ENCODE measurements at regions not wholly inside any gene's neighbourhood (a gene's known extent, or its start where the extent isn't known, plus 50 kb on each side); places are given as distances from the start of the nearest gene placed in this dataset.

- Histone ChIP-seq H3K4me3 (ENCODE audit: insufficient read depth, low read depth, low read length) (no peak overlapping the region), H3K4ac (ENCODE audit: low read depth, low read length) (no peak overlapping the region), H4K91ac (ENCODE audit: insufficient read depth, low read depth, low read length) (no peak overlapping the region), H3K56ac (ENCODE audit: extremely low read depth, insufficient read depth, low read length) (no peak overlapping the region), H2BK120ac (ENCODE audit: low read depth, low read length) (no peak overlapping the region), H4K5ac (ENCODE audit: low read depth, low read length) (no peak overlapping the region), H2BK20ac (ENCODE audit: low read depth, low read length) (no peak overlapping the region), H3K4me2 (ENCODE audit: low read depth, low read length) (no peak overlapping the region), H2AK9ac (replicated peaks; ENCODE audit: low read depth, low read length, poor library complexity) (no peak overlapping the region), H3K9me1 (ENCODE audit: insufficient read depth, low read length) (no peaks in the 10 kb centered on the region), H3K27ac (ENCODE audit: insufficient read depth, low read length) (no peak overlapping the region), H3K4me1 (ENCODE audit: control insufficient read depth, insufficient read depth, low read length) (no peaks in the 10 kb centered on the region), H3K23ac (ENCODE audit: low read depth, low read length) (no peak overlapping the region), H2AFZ (replicated peaks; ENCODE audit: low read length, poor library complexity) (no peak overlapping the region), H4K8ac (ENCODE audit: low read depth in 2 of 2, low read length in 2 of 2) (no peak overlapping the region), H2BK15ac (ENCODE audit: low read depth, low read length) (no peak overlapping the region), H3K27me3 (ENCODE audit: control insufficient read depth, insufficient read depth, low read length) (no peaks in the 10 kb centered on the region), H4K20me1 (ENCODE audit: insufficient read depth, low read length) (no peaks in the 10 kb centered on the region), H3K9me3 (ENCODE audit: control insufficient read depth, insufficient read depth, low read length) (peaks cover 3% of the 10 kb centered on the region), H3K18ac (ENCODE audit: low read depth, low read length) (no peak overlapping the region), H3K9ac (ENCODE audit: low read depth, low read length) (no peak overlapping the region), H3K79me1 (ENCODE audit: low read depth in 1 of 2, low read length in 2 of 2) (no peaks in the 10 kb centered on the region), H2AK5ac (ENCODE audit: low read depth, low read length) (no peak overlapping the region), H3K36me3 (ENCODE audit: control insufficient read depth, insufficient read depth, low read length) (no peaks in the 10 kb centered on the region), H2BK5ac (ENCODE audit: low read depth, low read length, poor library complexity, severe bottlenecking) (no peak overlapping the region), H3K14ac (replicated peaks; ENCODE audit: low read depth, low read length) (no peak overlapping the region)
- CTCF ChIA-PET = no interaction called here
- no TSS peak for BruUV-seq (replicated peaks)
- no peak for ATAC-seq (ENCODE audit: low read depth)
- no peak for DNase-seq
- WGBS, 2 experiments (ENCODE audit: extremely low coverage in 2 of 2, insufficient read length in 1 of 2) = no CpG with 5 or more reads among the region's 2 CpGs
- in situ Hi-C loops (cut with MboI; ENCODE audit: low sequenced_read_pairs) = no loop called here
- TF ChIP-seq MAZ (IDR thresholded peaks at IDR 0.05; ENCODE audit: borderline replicate concordance, low read depth, low read length) (no peak), RFX5 (IDR thresholded peaks at IDR 0.05; ENCODE audit: low read depth, low read length) (no peak), MAFK (IDR thresholded peaks at IDR 0.05; ENCODE audit: low read depth, low read length) (no peak), SMC3 (IDR thresholded peaks at IDR 0.05; ENCODE audit: low read depth, low read length) (no peak), FOS (IDR thresholded peaks at IDR 0.05; ENCODE audit: low read depth, low read length) (no peak), CEBPB (IDR thresholded peaks at IDR 0.05; ENCODE audit: low read depth, low read length) (no peak), POLR2A (IDR thresholded peaks at IDR 0.05; ENCODE audit: low read depth, low read length) (no peak), ELK1 (IDR thresholded peaks at IDR 0.05; ENCODE audit: borderline replicate concordance, low read depth, low read length) (no peak), MXI1 (IDR thresholded peaks at IDR 0.05; ENCODE audit: borderline replicate concordance, low read depth, low read length) (no peak), USF2 (IDR thresholded peaks at IDR 0.05; ENCODE audit: low read depth, low read length) (no peak), NFE2L2 (IDR thresholded peaks at IDR 0.05; ENCODE audit: low read depth, low read length) (no peak), RCOR1 (IDR thresholded peaks at IDR 0.05; ENCODE audit: insufficient replicate concordance, low read length) (no peak), BHLHE40 (IDR thresholded peaks at IDR 0.05; ENCODE audit: low read depth, low read length) (no peak), RAD21 (IDR thresholded peaks at IDR 0.05; ENCODE audit: low read length) (no peak), CHD1 (IDR thresholded peaks at IDR 0.05; ENCODE audit: low read depth, low read length) (no peak)
- TF ChIP-seq, protein P1, sequence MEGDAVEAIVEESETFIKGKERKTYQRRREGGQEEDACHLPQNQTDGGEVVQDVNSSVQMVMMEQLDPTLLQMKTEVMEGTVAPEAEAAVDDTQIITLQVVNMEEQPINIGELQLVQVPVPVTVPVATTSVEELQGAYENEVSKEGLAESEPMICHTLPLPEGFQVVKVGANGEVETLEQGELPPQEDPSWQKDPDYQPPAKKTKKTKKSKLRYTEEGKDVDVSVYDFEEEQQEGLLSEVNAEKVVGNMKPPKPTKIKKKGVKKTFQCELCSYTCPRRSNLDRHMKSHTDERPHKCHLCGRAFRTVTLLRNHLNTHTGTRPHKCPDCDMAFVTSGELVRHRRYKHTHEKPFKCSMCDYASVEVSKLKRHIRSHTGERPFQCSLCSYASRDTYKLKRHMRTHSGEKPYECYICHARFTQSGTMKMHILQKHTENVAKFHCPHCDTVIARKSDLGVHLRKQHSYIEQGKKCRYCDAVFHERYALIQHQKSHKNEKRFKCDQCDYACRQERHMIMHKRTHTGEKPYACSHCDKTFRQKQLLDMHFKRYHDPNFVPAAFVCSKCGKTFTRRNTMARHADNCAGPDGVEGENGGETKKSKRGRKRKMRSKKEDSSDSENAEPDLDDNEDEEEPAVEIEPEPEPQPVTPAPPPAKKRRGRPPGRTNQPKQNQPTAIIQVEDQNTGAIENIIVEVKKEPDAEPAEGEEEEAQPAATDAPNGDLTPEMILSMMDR (conservative IDR thresholded peaks at IDR 0.05; ENCODE audit: low read depth, low read length) = no peak
- dilution Hi-C loops (cut with HindIII; ENCODE audit: low sequenced_read_pairs, unreplicated experiment) = no loop called here
- intact Hi-C loops (cut with micrococcal nuclease) = no loop called here
- POLR2A ChIA-PET (ENCODE audit: unreplicated experiment) = no interaction called here
These were observed 950.9 kb upstream of the NDST4 start for GRCh38 chr4:116064331-116064730.

Measured in IMR-90 (cell line).